ENCODE measurements at regions not wholly inside any gene's neighbourhood (a gene's known extent, or its start where the extent isn't known, plus 50 kb on each side); places are given as distances from the start of the nearest gene placed in this dataset.

- TF ChIP-seq ZNF274 (IDR thresholded peaks at IDR 0.05; ENCODE audit: low read depth, low read length) = no peak
- TF ChIP-seq YY1 (IDR thresholded peaks at IDR 0.05; ENCODE audit: insufficient read depth, insufficient read length) = no peak
Observed at GRCh38 chr16:48052731-48053417, 102.9 kb downstream of the ABCC12 start.

Data from NT2/D1 (cell line).